UCSD-AML1 (cell line): ENCODE measurements at regions not wholly inside any gene's neighbourhood (a gene's known extent, or its start where the extent isn't known, plus 50 kb on each side); places are given as distances from the start of the nearest gene placed in this dataset.
"Not testable (repeated sequence)": the region's sequence is repeated elsewhere in the genome, so short reads cannot be mapped to it uniquely, and the experiment has no call there.

ENCODE experiments used
- DNase-seq: peaks from one replicate; lab custom pipeline; 2025; ENCODE audit not compliant: unreplicated experiment; lab: John Stamatoyannopoulos, UW

DNA sequence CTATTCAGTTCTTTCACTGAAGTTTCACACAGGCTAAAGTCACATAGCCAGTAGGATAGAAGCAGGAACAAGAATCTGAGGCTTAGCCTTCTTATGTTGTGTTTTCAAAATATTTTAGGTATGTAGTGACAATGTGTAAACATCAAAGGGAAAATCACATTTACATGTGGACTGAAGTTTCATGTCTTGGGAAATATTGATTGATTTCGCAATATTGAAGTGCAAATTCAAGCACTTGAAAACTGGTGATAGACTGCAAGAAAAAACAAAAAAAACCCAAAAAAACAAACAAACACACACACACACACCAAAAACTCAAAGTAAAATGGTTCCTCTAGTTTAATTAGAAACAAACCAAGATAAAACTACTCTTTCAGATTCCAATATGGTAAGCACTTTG, 773.3 kb downstream of the PDCD6IP start:
- no peak for DNase-seq

DNA sequence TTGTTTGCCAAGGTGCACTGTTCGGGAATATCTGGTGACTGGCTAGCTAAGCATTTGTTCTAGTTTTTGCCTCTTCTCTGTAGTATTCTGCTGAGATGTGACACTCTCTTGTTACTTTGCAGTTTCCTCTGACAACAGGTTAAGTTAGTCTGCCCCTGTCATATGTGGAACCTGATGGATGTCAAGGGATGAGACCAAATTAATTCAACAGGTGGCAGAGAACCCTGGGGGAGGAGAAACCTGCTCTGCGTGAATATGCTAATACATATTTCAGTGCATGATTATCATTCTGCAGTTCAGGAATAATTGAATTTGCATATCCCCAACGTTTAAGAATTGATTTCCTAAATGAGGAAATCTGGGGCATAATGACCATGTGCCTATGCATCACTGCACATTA, 777.3 kb downstream of the PDCD6IP start:
- DNase-seq, result no peak

DNA sequence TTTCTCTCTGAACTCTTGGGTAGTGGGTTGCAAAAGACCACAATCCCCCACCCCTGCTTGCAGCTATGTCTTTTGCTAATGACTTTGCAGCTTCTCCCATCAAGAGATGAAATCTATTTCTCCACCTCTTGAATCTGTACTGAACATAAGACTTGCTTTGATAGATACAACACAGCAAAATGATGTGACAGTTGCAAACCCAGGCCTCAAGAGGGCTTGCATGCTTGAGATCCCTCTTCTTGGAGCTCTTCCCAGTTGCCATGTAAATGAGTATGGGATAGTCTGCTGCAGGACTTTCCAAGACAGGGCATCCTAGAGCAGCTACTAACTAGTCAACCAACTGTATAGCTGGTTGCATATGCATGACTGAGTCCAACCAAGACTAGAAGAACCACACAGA, 783.6 kb downstream of the PDCD6IP start:
- DNase-seq, result no peak

DNA sequence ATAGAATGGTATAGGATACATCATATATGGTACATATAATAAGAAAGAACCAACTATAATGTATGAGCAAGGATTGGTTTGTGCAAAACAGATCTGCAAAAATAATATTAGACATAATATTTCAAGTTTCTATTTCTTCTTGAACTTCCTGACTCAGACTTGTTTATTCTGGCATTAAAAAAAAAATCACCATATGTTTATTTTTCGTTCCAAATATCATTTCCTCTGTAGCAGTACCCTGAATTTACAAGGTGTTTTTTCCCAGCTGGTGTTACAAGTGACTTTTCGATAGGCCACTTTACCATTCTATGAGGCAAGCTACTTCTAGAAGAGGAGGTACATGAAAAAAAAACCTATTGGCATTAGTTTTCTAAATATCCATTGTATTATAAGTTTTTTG, 785.0 kb downstream of the PDCD6IP start:
- DNase-seq, result no peak

DNA sequence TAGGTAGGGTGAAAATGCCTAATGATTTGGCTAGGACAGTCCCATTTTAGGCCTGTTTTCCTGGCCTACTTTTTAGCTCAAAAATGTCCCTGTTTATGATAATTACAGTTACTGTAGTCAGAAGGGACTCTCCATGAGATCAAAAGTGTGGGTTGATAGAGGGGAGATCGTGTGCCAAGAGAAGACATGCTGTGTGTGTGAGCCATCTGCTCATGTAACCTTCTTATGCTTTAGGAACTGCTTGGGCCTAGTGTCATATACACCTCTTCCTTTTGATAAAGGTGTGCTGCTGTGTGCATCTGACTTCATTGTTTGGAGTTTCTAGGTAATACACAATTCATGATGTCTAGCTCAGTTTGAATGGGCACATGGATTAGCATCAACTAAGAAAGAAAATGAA, 786.5 kb downstream of the PDCD6IP start:
- DNase-seq, result no peak

DNA sequence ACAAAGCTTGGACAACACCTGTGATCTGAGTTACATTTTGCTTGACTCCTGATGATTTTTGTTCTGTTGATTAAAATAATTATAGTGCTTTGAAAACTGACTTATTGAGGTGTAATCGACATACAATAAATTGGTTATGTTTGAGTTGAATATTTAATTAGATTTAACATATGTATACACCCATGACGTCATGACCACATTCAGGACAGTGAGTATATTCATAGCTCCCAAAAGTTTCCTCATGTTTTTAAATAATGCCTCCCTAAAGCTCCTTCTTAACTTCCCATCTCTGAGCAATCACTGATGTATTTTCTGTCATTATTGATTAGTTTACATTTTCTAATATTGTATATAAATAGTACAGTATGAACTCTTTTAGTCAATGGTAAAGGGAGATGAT, 801.2 kb downstream of the PDCD6IP start:
- no peak for DNase-seq

DNA sequence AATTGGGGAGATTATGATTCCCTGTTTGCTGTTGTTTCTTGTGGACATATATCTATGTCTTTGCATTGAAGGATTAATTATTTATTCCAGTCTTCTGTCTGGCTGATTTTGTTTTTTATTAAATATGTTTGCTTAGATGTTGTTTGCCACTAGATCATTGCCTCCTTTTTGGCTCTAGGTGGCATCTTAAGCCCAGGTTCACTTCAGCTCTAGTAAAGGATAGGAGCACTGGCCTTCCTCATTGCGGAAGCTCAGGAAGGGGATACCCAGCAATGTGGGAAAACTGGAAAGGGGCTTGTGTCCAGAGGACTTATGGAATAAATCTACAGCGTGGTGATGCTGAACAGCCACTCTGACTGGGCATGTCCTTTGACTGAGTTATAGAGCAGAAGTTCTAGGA, 821.6 kb downstream of the PDCD6IP start:
- no peak for DNase-seq

DNA sequence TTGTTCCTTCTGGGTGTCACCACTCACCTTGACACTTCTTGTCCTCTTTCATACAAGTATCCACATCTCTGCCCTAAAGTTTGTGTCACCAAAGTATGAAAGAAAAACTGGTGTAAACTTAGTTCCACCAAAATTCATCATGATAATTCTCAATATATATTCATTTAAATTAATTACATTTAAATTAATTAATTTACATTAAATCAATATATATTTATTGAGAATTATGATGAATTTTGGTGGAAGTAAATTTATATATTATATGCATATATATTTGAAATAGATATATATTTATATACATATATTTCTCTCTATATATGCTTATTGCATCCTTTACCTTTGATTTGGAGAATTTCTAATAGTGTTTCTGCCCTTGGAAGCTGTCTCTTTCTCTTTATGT, 828.3 kb downstream of the PDCD6IP start:
- DNase-seq, result no peak

DNA sequence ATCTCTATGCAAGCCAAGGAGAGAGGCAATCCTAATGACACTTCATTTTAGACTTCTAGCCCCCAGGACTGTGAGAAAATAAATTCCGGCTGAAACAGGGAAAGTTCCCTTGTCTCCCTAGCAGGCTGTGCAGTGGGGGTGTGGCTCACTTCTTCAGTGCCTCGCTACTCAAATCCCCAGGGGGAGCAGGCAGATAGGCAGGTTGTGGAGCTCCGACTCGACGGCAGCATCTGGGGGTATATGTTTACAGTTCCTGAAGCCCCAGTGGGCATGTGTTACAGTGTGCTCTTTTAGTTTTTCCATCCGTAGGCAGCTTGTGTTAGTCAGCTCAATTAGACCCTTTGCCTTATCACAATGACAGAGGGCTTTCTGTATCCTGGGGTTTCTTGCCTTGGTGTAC, 836.5 kb downstream of the PDCD6IP start:
- no peak for DNase-seq

DNA sequence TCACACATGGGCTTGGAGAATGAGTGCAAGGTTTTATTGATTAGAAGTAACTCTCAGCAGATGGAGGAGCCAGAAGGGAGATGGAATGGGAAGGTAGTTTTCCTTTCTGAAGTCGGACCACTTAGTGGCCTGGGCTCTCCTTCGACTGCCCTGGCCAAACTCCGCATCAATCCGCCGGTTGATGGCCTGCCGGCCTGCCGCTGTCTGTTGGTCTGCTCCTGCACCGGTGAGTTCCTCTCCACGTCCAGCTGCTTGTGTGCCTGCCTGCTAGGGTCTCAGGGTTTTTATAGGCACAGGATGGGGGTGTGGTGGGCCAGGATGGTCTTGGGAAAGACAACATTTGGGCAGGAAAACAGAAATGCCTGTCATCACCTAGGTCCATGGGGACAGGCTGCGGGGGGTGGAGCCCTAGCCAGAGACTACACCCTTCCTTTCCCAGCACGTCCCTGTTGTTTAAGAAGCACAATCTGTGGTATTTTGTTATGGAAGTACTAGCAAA, 837.0 kb downstream of the PDCD6IP start:
- no peak for DNase-seq

DNA sequence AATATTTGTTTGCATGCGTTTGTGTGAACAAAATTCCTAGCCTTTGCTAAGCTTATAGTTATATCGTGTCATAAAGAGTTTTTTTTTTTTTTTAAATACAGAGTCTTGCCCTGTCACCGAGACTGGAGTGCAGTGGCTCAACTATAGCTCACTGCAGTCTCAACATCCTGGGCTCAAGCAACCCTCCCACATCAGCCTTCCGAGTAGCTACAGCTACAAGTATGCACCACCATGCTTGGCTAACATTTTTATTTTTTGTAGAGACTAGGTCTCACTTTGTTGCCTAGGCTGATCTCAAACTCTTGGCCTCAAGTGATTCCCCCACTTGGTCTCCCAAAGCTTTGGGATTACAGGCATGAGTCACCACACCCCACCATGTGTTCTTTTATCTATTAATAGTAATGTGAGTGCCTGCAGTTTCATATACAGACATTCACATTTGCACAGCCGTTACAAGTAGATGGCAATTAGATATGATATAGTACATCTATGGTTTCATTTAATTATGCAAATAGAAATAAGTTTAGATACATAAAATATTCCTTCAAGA, 848.6 kb downstream of the PDCD6IP start:
- DNase-seq, result no peak

DNA sequence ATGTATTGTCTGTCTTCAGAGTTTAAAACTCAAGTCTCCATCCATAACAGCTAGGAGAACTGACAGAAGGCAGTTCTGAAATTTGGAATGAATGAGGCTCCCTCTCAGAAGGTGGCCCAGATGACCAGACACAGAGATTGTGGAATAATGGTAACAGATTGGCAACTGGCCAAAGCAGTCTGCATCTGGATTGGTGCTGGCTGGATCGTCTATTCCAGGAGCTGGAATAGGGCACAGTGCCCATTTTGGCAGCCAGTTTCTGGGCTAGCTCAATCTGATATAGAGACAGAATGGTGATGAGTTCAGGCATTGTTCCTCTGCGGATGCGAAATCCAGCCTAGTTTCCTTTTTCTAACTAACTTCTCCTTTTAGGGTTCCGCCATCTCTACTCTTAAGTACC, 851.7 kb downstream of the PDCD6IP start:
- no peak for DNase-seq

DNA sequence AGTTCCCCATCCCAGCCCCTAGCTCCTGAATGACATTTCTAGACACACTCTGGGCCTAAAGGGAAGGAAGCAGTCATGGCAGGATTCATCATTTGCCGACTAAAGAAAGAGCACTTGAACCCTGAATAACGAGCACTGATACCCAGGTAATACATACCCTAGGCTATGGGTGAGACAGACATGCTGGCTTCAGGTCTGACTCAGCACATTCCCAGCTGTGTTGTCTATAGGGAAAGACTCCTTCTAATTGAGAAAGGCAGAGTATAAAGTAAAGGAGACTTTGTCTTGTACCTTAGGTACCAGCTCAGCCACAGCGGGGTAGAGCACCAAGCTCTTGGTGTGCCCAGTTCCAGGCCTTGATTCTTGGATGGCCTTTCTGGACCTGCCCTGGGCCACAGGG, 870.5 kb downstream of the PDCD6IP start:
- no peak for DNase-seq

DNA sequence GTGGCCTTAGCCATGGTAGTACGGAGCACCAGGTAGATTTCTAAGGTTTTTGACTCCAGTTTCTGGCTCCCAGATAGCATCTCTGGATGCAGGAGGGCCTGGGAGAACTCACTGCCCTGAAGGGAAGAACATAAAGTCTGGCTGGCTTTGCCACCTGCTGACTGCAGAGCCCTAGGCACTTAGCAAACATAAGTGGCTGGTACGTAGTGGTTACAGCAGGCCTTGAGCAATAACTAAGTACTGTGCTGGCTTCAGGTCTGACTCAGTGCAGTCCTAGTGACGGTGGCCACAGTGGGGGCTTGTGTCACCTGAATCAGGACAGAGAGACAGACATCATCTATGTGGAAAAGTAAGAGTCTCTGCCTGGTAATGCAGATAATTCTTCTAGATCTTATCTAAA, 871.1 kb downstream of the PDCD6IP start:
- no peak for DNase-seq

DNA sequence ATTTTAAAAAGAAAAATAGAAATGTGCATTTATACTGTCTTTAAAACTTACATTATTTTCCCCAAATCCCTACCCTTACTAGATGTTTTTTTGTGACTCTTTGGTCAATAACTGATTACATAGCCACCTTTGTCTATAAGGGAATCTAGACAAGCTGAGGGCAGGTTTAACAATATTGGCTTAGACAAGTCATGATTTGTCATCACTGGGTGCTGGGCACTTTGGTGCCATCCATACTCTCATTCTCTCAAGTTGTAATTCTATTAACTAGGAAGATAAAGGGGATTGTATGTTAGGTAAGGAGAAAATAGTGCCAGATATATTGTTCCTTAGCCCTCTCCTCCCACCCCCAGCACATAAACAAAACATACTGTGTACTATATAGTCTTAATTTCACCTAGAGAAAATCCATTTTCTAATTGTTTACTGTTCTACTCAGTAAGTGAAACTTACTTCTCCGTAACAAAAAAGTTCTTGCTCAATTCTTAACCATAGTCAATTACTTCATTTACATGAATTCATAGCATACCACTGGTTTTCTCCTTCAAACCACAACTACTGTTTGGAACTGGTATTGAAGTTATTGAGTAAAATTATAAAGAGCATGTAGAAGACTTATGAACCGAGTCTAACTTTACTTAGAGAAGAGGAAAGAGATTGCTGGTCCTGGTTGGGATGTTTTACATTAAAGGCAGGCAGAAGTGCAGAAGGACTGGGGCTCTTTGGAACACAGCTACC, 877.1 kb downstream of the PDCD6IP start:
- DNase-seq, result no peak

DNA sequence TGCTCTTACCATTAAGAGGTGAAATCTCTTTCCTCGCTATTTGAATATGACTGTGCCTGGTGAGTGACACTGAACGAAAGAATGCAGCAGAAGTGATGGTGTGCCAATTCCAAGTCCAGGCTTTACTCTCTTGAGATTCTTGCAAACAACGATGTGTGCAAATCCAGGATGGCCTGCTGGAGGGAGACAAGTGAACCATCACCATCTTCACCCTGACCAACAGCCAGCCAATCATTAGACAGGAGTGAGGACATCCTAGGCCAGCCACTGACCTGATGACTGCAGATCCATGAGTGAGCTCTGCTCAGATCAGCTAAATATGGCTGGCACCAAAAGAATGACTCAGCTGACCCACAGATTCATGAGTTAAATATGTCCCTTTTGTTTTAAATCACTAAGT, 878.0 kb downstream of the PDCD6IP start:
- DNase-seq, result no peak

DNA sequence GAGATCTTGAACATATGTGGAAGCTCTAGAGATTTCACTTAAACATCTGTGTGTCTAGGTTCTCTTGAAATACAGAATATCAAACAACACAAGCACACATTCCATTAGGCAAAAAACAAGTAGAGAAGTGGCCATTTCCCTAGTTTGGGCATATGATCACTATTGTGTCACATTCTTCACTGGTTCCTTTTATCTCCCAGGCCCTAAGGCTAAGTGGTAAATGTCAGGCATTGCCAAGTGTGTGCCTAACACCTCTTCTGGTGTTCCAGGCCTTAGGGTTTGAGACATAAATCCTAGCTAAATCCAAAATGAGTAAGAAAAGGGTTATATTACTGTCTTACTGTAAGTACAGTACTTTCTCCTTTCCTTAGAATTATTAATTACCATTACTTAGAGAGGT, 880.1 kb downstream of the PDCD6IP start:
- no peak for DNase-seq

DNA sequence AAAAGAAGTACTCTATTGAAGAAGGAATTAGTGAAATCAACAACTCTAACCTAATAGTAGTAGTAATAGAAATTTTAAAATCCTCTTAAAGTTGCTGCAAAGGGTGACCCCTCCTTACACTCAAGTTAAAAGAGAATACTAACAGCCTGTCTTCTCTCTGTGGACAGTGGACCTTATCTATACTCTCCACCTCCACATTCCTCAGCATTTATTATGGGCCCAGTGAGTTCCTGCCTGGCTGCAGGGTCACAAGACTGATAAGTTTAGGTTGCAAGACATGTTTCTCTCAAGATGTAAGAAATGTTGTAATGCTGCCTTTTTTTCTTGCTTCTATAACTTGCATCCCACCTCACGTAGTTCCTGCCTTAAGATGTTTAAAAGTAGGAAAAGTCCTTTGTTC, 880.6 kb downstream of the PDCD6IP start:
- DNase-seq, result not testable (repeated sequence)

DNA sequence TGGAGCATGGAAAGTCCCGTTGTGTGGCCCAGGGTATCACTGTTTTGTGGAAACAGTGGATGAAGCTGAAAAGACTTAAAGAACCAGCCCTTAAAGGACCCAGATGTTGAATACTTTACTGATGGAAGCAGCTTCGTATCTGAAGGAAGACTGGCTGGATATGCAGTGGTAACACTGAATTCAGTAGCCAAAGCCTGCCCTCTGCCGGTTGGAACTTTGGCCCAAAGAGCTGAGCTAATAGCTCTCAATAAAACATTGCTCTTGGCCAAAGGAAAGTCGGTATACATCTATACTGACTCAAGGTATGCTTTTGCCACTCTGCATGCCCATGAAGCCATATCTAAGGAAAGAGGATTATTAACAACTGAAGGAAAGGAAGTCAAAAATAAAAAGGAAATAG, 885.4 kb downstream of the PDCD6IP start:
- DNase-seq, result peak; percentile 64

DNA sequence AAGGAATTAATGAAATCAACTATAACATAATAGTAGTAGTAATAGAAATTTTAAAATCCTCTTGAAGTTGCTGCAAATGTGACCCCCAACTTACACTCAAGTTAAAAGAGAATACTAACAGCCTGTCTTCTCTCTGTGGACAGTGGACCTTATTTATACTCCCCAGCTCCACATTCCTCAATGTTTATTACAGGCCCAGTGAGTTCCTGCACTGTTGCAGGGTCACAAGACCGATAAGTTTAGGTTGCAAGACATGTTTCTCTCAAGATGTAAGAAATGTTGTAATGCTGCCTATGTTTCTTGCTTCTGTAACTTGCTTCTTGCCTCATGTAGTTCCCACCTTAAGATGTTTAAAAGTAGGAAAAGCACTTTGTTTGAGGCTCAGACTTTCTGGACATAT, 888.1 kb downstream of the PDCD6IP start:
- no peak for DNase-seq

DNA sequence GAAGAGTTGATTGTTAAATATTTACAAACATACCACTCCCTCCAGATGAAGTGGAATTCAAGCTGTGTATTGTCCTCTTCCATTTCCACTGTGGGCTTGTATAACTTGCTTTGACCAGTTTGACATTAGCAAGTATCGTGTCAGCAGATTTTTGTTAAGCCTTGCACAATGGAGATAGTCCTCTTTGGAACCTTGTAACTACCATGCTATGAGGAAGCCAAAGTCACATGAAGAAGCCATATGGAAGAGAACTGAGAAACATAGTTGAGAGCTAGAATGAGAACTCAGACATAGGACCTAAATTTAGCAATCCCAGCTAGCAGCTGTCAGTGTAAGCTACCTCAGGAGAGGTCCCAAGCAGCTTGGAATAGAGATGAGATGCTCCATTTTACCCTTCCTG, 889.2 kb downstream of the PDCD6IP start:
- no peak for DNase-seq

DNA sequence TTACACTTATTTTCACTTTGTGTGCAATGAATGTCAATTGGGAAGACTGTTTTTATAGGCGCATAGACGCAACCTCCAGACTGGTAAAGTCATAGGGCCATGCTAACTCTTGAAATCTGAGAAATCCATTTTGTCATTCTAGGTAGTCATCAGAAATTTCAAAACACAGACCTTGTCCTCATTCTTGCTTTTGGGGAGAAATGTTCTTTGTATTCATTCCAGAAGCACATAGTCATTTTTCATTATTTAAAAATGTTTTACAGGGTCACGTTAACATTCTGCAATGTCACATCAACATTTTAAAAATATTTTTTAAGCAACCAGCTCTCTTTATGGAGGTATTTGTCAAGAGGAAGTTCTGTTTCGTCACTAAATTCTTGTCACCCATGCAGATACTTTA, 898.4 kb downstream of the PDCD6IP start:
- no peak for DNase-seq

DNA sequence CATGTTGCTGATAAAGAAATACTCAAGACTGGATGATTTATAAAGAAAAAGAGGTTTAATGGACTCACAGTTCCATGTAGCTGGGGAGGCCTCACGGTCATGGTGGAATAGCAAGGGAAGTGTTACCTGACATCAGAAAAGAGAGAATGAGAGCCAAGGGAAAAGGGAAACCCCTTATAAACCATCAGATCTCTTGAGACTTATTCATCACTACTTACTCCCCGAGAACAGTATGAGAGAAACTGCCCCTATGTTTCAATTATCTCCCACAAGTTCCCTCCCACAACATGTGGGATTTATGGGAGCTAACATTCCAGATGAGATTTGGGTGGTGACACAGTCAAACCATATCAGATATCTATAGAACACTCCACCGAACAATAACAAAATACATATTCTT, 904.6 kb downstream of the PDCD6IP start:
- no peak for DNase-seq
